ENCODE measurements at regions not wholly inside any gene's neighbourhood (a gene's known extent, or its start where the extent isn't known, plus 50 kb on each side); places are given as distances from the start of the nearest gene placed in this dataset.

DNA sequence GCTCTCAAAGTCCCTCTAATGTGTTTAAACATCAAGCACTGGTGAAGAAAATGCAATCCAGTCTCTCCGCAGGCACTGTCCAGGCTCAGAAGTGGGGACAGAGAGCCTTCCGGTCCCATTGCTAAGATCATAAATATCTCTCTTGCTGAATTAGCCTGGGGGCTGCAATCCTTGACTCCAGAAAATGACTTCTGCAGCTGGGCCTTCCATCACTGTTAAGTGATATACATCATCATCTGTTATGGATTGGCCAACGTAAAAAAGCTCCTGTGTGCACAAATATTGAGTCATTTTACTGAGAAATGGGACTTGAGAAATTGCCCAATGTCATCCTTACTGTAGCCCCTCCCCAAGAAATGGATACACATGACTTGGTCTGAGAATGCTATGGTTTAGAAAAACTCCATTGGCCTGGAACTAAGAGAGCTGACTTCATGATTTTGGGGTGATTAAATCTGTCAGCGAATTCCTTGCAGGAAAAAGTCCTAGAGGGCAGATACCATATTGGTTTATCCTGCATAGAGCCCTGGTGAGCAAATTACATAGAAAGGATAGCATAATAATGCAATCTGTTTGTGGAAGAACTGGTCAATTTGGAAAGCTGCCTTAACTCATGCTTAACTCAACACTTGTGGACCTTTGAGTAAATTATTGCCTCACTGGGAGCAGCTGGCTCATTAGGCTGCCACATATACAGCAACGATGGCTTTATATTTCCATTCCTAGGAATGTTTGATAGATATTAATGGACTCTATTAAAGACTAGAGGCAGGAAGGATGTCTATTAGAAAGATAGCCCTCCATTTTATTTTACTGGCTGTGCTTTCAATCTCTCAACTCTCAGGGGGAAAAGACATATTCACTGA is 346.1 kb downstream of the GBA3 start:
- POLR2A ChIA-PET (ENCODE audit: unreplicated experiment) = no interaction called here

More for the DNA sequence above, 346.1 kb downstream of the GBA3 start:
- no peak overlapping the region for H4K5ac ChIP-seq (ENCODE audit: low read depth, low read length)
- H2AK9ac ChIP-seq (replicated peaks; ENCODE audit: low read depth, low read length, poor library complexity) = no peak overlapping the region
- no peaks in the 10 kb centered on the region for H3K36me3 ChIP-seq (ENCODE audit: control insufficient read depth, insufficient read depth, low read length)
- dilution Hi-C loops (cut with HindIII; ENCODE audit: low sequenced_read_pairs, unreplicated experiment) = no loop called here
- intact Hi-C loops (cut with micrococcal nuclease) = no loop called here
- CTCF ChIA-PET = no interaction called here
- H3K27ac ChIP-seq (ENCODE audit: insufficient read depth, low read length) = no peak overlapping the region
- no peak overlapping the region for H2BK15ac ChIP-seq (ENCODE audit: low read depth, low read length)
- no peak overlapping the region for H2BK20ac ChIP-seq (ENCODE audit: low read depth, low read length)
- H3K23ac ChIP-seq (ENCODE audit: low read depth, low read length) = no peak overlapping the region
- no peak for TF ChIP-seq ELK1 (IDR thresholded peaks at IDR 0.05; ENCODE audit: borderline replicate concordance, low read depth, low read length)
- TF ChIP-seq RFX5 (IDR thresholded peaks at IDR 0.05; ENCODE audit: low read depth, low read length) = no peak
- no peak for TF ChIP-seq MAFK (IDR thresholded peaks at IDR 0.05; ENCODE audit: low read depth, low read length)
- no peak for TF ChIP-seq BHLHE40 (IDR thresholded peaks at IDR 0.05; ENCODE audit: low read depth, low read length)
- no peak for TF ChIP-seq RCOR1 (IDR thresholded peaks at IDR 0.05; ENCODE audit: insufficient replicate concordance, low read length)
- TF ChIP-seq USF2 (IDR thresholded peaks at IDR 0.05; ENCODE audit: low read depth, low read length) = no peak
- TF ChIP-seq SMC3 (IDR thresholded peaks at IDR 0.05; ENCODE audit: low read depth, low read length) = no peak
- no peak for TF ChIP-seq NFE2L2 (IDR thresholded peaks at IDR 0.05; ENCODE audit: low read depth, low read length)
- TF ChIP-seq FOS (IDR thresholded peaks at IDR 0.05; ENCODE audit: low read depth, low read length) = no peak
- no peak for TF ChIP-seq POLR2A (IDR thresholded peaks at IDR 0.05; ENCODE audit: low read depth, low read length)
- TF ChIP-seq MXI1 (IDR thresholded peaks at IDR 0.05; ENCODE audit: borderline replicate concordance, low read depth, low read length) = no peak
- TF ChIP-seq MAZ (IDR thresholded peaks at IDR 0.05; ENCODE audit: borderline replicate concordance, low read depth, low read length) = no peak
- TF ChIP-seq CEBPB (IDR thresholded peaks at IDR 0.05; ENCODE audit: low read depth, low read length) = no peak
- TF ChIP-seq RAD21 (IDR thresholded peaks at IDR 0.05; ENCODE audit: low read length) = no peak
- TF ChIP-seq CTCF (conservative IDR thresholded peaks at IDR 0.05; ENCODE audit: low read depth, low read length) = no peak
- no peak for TF ChIP-seq CHD1 (IDR thresholded peaks at IDR 0.05; ENCODE audit: low read depth, low read length)
- H4K20me1 ChIP-seq (ENCODE audit: insufficient read depth, low read length) = no peaks in the 10 kb centered on the region
- no peaks in the 10 kb centered on the region for H3K9me1 ChIP-seq (ENCODE audit: insufficient read depth, low read length)
- ATAC-seq (ENCODE audit: low read depth) = no peak
- in situ Hi-C loops (cut with MboI; ENCODE audit: low sequenced_read_pairs) = no loop called here
- no peaks in the 10 kb centered on the region for H3K27me3 ChIP-seq (ENCODE audit: control insufficient read depth, insufficient read depth, low read length)
- H3K79me1 ChIP-seq (ENCODE audit: low read depth in 1 of 2, low read length in 2 of 2) = no peaks in the 10 kb centered on the region
- no peak overlapping the region for H3K4me3 ChIP-seq (ENCODE audit: insufficient read depth, low read depth, low read length)
- DNase-seq = no peak
- H3K18ac ChIP-seq (ENCODE audit: low read depth, low read length) = no peak overlapping the region
- no peak overlapping the region for H2BK120ac ChIP-seq (ENCODE audit: low read depth, low read length)
- no peak overlapping the region for H3K14ac ChIP-seq (replicated peaks; ENCODE audit: low read depth, low read length)
- no peaks in the 10 kb centered on the region for H3K4me1 ChIP-seq (ENCODE audit: control insufficient read depth, insufficient read depth, low read length)
- H3K9me3 ChIP-seq (ENCODE audit: control insufficient read depth, insufficient read depth, low read length) = peaks cover 9% of the 10 kb centered on the region
- no peak overlapping the region for H3K4ac ChIP-seq (ENCODE audit: low read depth, low read length)
- no TSS peak for BruUV-seq (replicated peaks)
- H3K9ac ChIP-seq (ENCODE audit: low read depth, low read length) = no peak overlapping the region
- no peak overlapping the region for H2AK5ac ChIP-seq (ENCODE audit: low read depth, low read length)
- no peak overlapping the region for H4K91ac ChIP-seq (ENCODE audit: insufficient read depth, low read depth, low read length)
- H2AFZ ChIP-seq (replicated peaks; ENCODE audit: low read length, poor library complexity) = no peak overlapping the region
- H3K4me2 ChIP-seq (ENCODE audit: low read depth, low read length) = no peak overlapping the region
- WGBS, 2 experiments (ENCODE audit: extremely low coverage in 2 of 2, insufficient read length in 1 of 2) = no CpG with 5 or more reads among the region's 5 CpGs
- no peak overlapping the region for H3K56ac ChIP-seq (ENCODE audit: extremely low read depth, insufficient read depth, low read length)
- H2BK5ac ChIP-seq (ENCODE audit: low read depth, low read length, poor library complexity, severe bottlenecking) = no peak overlapping the region
- no peak overlapping the region for H4K8ac ChIP-seq (ENCODE audit: low read depth in 2 of 2, low read length in 2 of 2)
